ENCODE measurements at regions not wholly inside any gene's neighbourhood (a gene's known extent, or its start where the extent isn't known, plus 50 kb on each side); places are given as distances from the start of the nearest gene placed in this dataset.
A peak's percentile ranks its signal among the peaks of the same experiment; 100 is the strongest.
"Not testable (repeated sequence)": the region's sequence is repeated elsewhere in the genome, so short reads cannot be mapped to it uniquely, and the experiment has no call there.

DNA sequence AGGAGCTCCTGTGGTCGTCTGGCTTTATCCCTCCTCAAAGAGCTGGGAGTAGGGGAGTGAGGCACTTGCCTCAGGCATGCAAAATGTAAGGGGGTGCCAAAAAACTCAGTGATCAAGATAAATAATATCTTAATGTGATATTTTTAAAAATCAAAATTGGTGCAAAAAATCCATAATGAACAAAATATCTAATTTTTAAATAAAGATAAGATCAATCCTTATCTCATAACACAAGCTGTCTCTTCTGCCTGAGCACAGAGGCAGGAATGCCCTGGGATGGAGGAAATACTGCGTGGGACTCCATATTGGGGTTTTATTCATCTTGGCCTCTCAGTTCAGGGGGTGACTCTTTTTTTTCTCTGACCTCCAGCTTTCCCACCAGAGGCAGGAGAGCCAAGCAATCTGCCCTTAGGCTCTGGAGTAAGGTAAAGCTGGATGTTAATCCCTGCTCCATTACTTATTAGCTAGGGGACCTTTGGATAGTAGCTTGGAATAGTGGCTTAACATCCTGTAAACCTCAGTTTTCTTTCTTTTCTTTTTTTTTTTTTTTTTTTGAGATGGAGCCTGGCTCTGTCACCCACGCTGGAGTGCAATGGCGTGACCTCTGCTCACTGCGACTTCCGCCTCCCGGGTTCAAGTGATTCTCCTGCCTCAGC lies 77.3 kb upstream of the NFASC start:
- Mint-ChIP-seq H3K27me3 (ENCODE audit: low read depth in 3 of 3) (peaks cover 1 to 14% (median 13%) of the 10 kb centered on the region in 3 donors), H3K4me1 (no peaks in the 10 kb centered on the region), H3K9me3 (no peaks in the 10 kb centered on the region), H3K36me3 (no peaks in the 10 kb centered on the region), H3K27ac (no peak overlapping the region), H3K4me3 (no peak overlapping the region)
- DNase-seq, result no peak

GRCh38 chr1:204796886-204797285 lies 73.8 kb upstream of the NFASC start:
- not testable (repeated sequence) for DNase-seq

GRCh38 chr1:204797401-204797800 lies 73.3 kb upstream of the NFASC start:
- Mint-ChIP-seq H3K4me3 (no peak overlapping the region), H3K27me3 (ENCODE audit: low read depth in 3 of 3) (peaks cover 1 to 2% (median 2%) of the 10 kb centered on the region in 3 donors), H3K36me3 (no peaks in the 10 kb centered on the region), H3K4me1 (no peaks in the 10 kb centered on the region), H3K9me3 (no peaks in the 10 kb centered on the region), H3K27ac (no peak overlapping the region)
- DNase-seq, result no peak

More at GRCh38 chr1:204796886-204797285, 73.8 kb upstream of the NFASC start:
- not testable (repeated sequence) for H3K27me3 Mint-ChIP-seq (ENCODE audit: low read depth in 3 of 3); H3K4me3 Mint-ChIP-seq; H3K9me3 Mint-ChIP-seq; H3K36me3 Mint-ChIP-seq; H3K27ac Mint-ChIP-seq; H3K4me1 Mint-ChIP-seq

- H3K27ac Mint-ChIP-seq, result no peak overlapping the region
- peaks cover 1 to 2% (median 1%) of the 10 kb centered on the region in 3 donors for H3K27me3 Mint-ChIP-seq (ENCODE audit: low read depth in 3 of 3)
- no peaks in the 10 kb centered on the region for H3K9me3 Mint-ChIP-seq
- no peak overlapping the region for H3K4me3 Mint-ChIP-seq
- H3K36me3 Mint-ChIP-seq, result no peaks in the 10 kb centered on the region
- no peaks in the 10 kb centered on the region for H3K4me1 Mint-ChIP-seq
- no peak for DNase-seq
These were observed 71.0 kb upstream of the NFASC start for GRCh38 chr1:204799630-204800029.

GRCh38 chr1:204801211-204801610 lies 69.5 kb upstream of the NFASC start:
- H3K9me3 Mint-ChIP-seq, result no peaks in the 10 kb centered on the region
- DNase-seq, result no peak
- no peaks in the 10 kb centered on the region for H3K27me3 Mint-ChIP-seq (ENCODE audit: low read depth in 3 of 3)
- no peak overlapping the region for H3K27ac Mint-ChIP-seq
- H3K4me1 Mint-ChIP-seq, result no peaks in the 10 kb centered on the region
- no peak overlapping the region for H3K4me3 Mint-ChIP-seq
- H3K36me3 Mint-ChIP-seq, result no peaks in the 10 kb centered on the region

- no peaks in the 10 kb centered on the region for H3K9me3 Mint-ChIP-seq
- H3K4me3 Mint-ChIP-seq, result no peak overlapping the region
- H3K36me3 Mint-ChIP-seq, result no peaks in the 10 kb centered on the region
- H3K27ac Mint-ChIP-seq, result no peak overlapping the region
- H3K27me3 Mint-ChIP-seq (ENCODE audit: low read depth in 3 of 3), result no peaks in the 10 kb centered on the region
- no peak for DNase-seq
- H3K4me1 Mint-ChIP-seq, result peaks cover 2 to 5% of the 10 kb centered on the region in 2 donors
These were observed 68.1 kb upstream of the NFASC start for GRCh38 chr1:204802401-204803175.

DNA sequence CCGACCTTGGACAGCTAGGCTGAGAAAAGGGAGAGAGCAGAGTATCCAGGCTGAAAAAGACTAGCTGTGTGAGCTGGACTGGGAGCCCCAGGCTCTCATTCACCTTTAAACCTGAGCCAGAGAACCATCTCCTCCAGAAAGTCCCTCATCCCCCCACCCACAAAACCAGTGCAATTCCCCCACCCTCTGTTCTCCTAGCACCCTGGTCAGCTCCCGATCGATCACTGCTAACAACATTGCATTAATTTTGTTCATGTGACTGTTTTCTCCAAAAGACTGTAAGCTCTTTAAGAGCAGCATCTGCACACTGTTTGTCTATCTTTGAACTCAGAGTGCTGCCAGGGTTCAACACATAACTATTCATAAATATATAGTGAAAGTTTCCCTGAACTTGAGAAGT lies 67.1 kb upstream of the NFASC start:
- Mint-ChIP-seq H3K36me3 (no peaks in the 10 kb centered on the region), H3K4me1 (peaks cover 2 to 5% of the 10 kb centered on the region in 2 donors), H3K9me3 (no peaks in the 10 kb centered on the region), H3K27ac (no peak overlapping the region), H3K4me3 (no peak overlapping the region), H3K27me3 (ENCODE audit: low read depth in 3 of 3) (peaks cover 0 to 5% (median 0%) of the 10 kb centered on the region in 3 donors)
- no peak for DNase-seq

- no peaks in the 10 kb centered on the region for H3K9me3 Mint-ChIP-seq
- peak overlapping the region in 2 of 6 donors; percentile 2 to 70 for H3K27ac Mint-ChIP-seq
- peak overlapping the region; percentile 80 to 95 (median 92) for H3K4me3 Mint-ChIP-seq
- peaks cover 2 to 5% of the 10 kb centered on the region in 2 donors for H3K4me1 Mint-ChIP-seq
- DNase-seq, result peak; percentile 77 to 82 (median 80)
- no peaks in the 10 kb centered on the region for H3K36me3 Mint-ChIP-seq
- peaks cover 0 to 7% (median 2%) of the 10 kb centered on the region in 3 donors for H3K27me3 Mint-ChIP-seq (ENCODE audit: low read depth in 3 of 3)
These were observed 63.5 kb upstream of the NFASC start for GRCh38 chr1:204806943-204807687.

DNA sequence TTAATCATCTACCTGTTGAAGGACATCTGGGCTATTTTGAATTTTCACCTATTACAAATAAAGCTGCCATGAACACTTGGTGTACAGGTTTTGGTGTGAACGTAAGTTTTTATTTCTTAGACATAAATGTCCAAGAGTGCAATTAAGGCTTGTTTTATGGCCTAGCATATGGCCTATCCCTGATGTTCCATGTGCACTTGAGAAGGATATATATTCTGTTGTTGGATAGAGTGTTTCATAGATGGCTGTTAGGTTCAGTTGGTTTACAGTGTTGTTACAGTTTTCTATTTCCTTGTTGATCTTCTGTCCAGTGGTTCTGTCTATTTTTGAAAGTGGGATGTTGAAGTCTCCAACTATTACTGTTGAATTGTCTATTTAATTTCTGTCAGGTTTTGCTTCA lies 61.2 kb upstream of the NFASC start:
- peaks cover 2 to 5% of the 10 kb centered on the region in 2 donors for H3K4me1 Mint-ChIP-seq
- no peaks in the 10 kb centered on the region for H3K9me3 Mint-ChIP-seq
- no peak overlapping the region for H3K27ac Mint-ChIP-seq
- H3K36me3 Mint-ChIP-seq, result no peaks in the 10 kb centered on the region
- no peak for DNase-seq
- H3K4me3 Mint-ChIP-seq, result no peak overlapping the region
- H3K27me3 Mint-ChIP-seq (ENCODE audit: low read depth in 3 of 3), result peaks cover 2 to 7% (median 2%) of the 10 kb centered on the region in 3 donors

GRCh38 chr1:204812842-204813241 lies 57.8 kb upstream of the NFASC start:
- Mint-ChIP-seq H3K4me3 (no peak overlapping the region), H3K4me1 (no peaks in the 10 kb centered on the region), H3K9me3 (no peaks in the 10 kb centered on the region), H3K36me3 (no peaks in the 10 kb centered on the region), H3K27me3 (ENCODE audit: low read depth in 3 of 3) (peaks cover 2 to 7% (median 7%) of the 10 kb centered on the region in 3 donors), H3K27ac (no peak overlapping the region)
- no peak for DNase-seq

- peaks cover 2 to 7% (median 2%) of the 10 kb centered on the region in 3 donors for H3K27me3 Mint-ChIP-seq (ENCODE audit: low read depth in 3 of 3)
- no peak for DNase-seq
- no peaks in the 10 kb centered on the region for H3K4me1 Mint-ChIP-seq
- H3K9me3 Mint-ChIP-seq, result no peaks in the 10 kb centered on the region
- H3K27ac Mint-ChIP-seq, result no peak overlapping the region
- no peaks in the 10 kb centered on the region for H3K36me3 Mint-ChIP-seq
- no peak overlapping the region for H3K4me3 Mint-ChIP-seq
These were observed 57.1 kb upstream of the NFASC start for GRCh38 chr1:204813522-204813921.

GRCh38 chr1:204814166-204814884 lies 56.3 kb upstream of the NFASC start:
- H3K27me3 Mint-ChIP-seq (ENCODE audit: low read depth in 3 of 3), result peaks cover 2 to 7% (median 2%) of the 10 kb centered on the region in 3 donors
- no peaks in the 10 kb centered on the region for H3K9me3 Mint-ChIP-seq
- no peaks in the 10 kb centered on the region for H3K4me1 Mint-ChIP-seq
- no peak for DNase-seq
- no peak overlapping the region for H3K4me3 Mint-ChIP-seq
- no peaks in the 10 kb centered on the region for H3K36me3 Mint-ChIP-seq
- no peak overlapping the region for H3K27ac Mint-ChIP-seq

DNA sequence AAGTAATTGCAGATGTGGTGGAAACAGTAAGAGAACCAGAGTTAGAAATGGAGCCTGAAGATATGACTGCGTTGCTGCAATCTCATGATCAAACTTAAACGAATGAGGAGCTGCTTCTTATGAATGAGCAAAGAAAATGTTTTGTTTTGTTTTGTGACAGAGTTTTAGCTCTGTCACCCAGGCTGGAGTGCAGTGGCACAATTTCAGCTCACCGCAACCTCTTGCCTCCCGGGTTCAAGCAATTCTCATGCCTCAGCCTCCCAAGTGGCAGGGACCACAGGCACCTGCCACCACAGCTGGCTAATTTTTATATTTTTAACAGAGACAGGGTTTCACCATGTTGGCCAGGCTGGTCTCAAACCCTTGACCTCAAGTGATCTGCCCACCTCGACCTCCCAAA lies 53.3 kb upstream of the NFASC start:
- no peaks in the 10 kb centered on the region for H3K36me3 Mint-ChIP-seq
- no peaks in the 10 kb centered on the region for H3K9me3 Mint-ChIP-seq
- H3K27ac Mint-ChIP-seq, result no peak overlapping the region
- no peaks in the 10 kb centered on the region for H3K4me1 Mint-ChIP-seq
- DNase-seq, result no peak
- no peak overlapping the region for H3K4me3 Mint-ChIP-seq
- peaks cover 0 to 5% (median 2%) of the 10 kb centered on the region in 3 donors for H3K27me3 Mint-ChIP-seq (ENCODE audit: low read depth in 3 of 3)
